Upper lobe of left lung (tissue), 4 donors: ENCODE measurements at regions not wholly inside any gene's neighbourhood (a gene's known extent, or its start where the extent isn't known, plus 50 kb on each side); places are given as distances from the start of the nearest gene placed in this dataset.
"Not testable (repeated sequence)": the region's sequence is repeated elsewhere in the genome, so short reads cannot be mapped to it uniquely, and the experiment has no call there.

Source experiments
- POLR2A ChIP-seq, 4 donors: fragments of 450-650 bp; IDR thresholded peaks; one replicate each; pipeline ENCODE4 v1.5.1; 2016 to 2017; ENCODE audit warnings: antibody characterized with exemption in 4 of 4, mild to moderate bottlenecking in 2 of 4
- POLR2AphosphoS5 ChIP-seq, 2 donors: sonication (generic); formaldehyde crosslinking; IDR thresholded peaks; one replicate each; pipeline ENCODE4 v1.5.1; 2017; ENCODE audit warnings: antibody characterized with exemption in 2 of 2
- TF ChIP-seq, protein P1 (sequence below), 6 experiments: fragments of 450-650 bp in 4 of 6; fragments of 200-600 bp in 2 of 6; sonication (generic) in 2 of 6; IDR thresholded peaks; one replicate each; pipeline ENCODE4 v1.5.1; 2016 to 2019; ENCODE audit warnings: antibody characterized with exemption in 6 of 6

DNA sequence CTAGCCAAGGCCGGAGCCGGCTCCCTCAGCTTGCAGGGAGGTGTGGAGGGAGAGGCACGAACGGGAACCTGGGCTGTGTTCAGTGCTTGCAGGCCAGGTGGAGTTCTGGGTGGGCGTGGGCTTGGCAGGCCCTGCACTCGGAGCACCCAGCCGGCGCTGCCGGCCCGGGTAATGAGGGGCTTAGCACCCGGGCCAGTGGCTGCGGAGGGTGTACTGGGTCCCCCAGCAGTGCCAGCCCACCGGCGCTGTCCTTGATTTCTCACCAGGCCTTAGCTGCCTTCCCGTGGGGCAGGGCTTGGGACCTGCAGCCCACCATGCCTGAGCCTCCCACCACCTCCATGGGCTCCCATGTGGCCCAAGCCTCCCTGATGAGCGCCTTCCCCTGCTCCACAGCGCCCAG is 430.5 kb upstream of the API5 start:
- TF ChIP-seq, protein P1, sequence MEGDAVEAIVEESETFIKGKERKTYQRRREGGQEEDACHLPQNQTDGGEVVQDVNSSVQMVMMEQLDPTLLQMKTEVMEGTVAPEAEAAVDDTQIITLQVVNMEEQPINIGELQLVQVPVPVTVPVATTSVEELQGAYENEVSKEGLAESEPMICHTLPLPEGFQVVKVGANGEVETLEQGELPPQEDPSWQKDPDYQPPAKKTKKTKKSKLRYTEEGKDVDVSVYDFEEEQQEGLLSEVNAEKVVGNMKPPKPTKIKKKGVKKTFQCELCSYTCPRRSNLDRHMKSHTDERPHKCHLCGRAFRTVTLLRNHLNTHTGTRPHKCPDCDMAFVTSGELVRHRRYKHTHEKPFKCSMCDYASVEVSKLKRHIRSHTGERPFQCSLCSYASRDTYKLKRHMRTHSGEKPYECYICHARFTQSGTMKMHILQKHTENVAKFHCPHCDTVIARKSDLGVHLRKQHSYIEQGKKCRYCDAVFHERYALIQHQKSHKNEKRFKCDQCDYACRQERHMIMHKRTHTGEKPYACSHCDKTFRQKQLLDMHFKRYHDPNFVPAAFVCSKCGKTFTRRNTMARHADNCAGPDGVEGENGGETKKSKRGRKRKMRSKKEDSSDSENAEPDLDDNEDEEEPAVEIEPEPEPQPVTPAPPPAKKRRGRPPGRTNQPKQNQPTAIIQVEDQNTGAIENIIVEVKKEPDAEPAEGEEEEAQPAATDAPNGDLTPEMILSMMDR (IDR thresholded peaks at IDR 0.05) = not testable (repeated sequence)
- not testable (repeated sequence) for TF ChIP-seq POLR2A, POLR2AphosphoS5 (IDR thresholded peaks at IDR 0.05)
